ENCODE measurements at regions not wholly inside any gene's neighbourhood (a gene's known extent, or its start where the extent isn't known, plus 50 kb on each side); places are given as distances from the start of the nearest gene placed in this dataset.

GRCh38 chr12:126811391-126811790 is 1455.6 kb upstream of the TMEM132C start:
- DNase-seq = no peak

- DNase-seq = no peak
Observed at GRCh38 chr12:126819554-126819953, 1447.4 kb upstream of the TMEM132C start.

- no peak for DNase-seq
Observed at GRCh38 chr12:126830778-126831680, 1435.9 kb upstream of the TMEM132C start.

GRCh38 chr12:126837697-126838096 is 1429.3 kb upstream of the TMEM132C start:
- no peak for DNase-seq

GRCh38 chr12:126843915-126844669 is 1422.9 kb upstream of the TMEM132C start:
- DNase-seq = no peak

GRCh38 chr12:126847005-126847629 is 1419.9 kb upstream of the TMEM132C start:
- DNase-seq = no peak

- no peak for DNase-seq
Observed at GRCh38 chr12:126855768-126856167, 1411.2 kb upstream of the TMEM132C start.

GRCh38 chr12:126856958-126857357 is 1410.0 kb upstream of the TMEM132C start:
- DNase-seq = no peak

- no peak for DNase-seq
Observed at GRCh38 chr12:126858560-126858959, 1408.4 kb upstream of the TMEM132C start.

GRCh38 chr12:126860210-126860609 is 1406.8 kb upstream of the TMEM132C start:
- no peak for DNase-seq

- DNase-seq = no peak
Observed at GRCh38 chr12:126862500-126862899, 1404.5 kb upstream of the TMEM132C start.

- DNase-seq = no peak
Observed at GRCh38 chr12:126869644-126870043, 1397.3 kb upstream of the TMEM132C start.

- no peak for DNase-seq
Observed at GRCh38 chr12:126873701-126874100, 1393.3 kb upstream of the TMEM132C start.

GRCh38 chr12:126874427-126875026 is 1392.4 kb upstream of the TMEM132C start:
- peak; percentile 3 for DNase-seq

- no peak for DNase-seq
Observed at GRCh38 chr12:126879842-126880241, 1387.1 kb upstream of the TMEM132C start.

- DNase-seq = no peak
Observed at GRCh38 chr12:126883697-126884096, 1383.3 kb upstream of the TMEM132C start.

- DNase-seq = no peak
Observed at GRCh38 chr12:126889501-126889900, 1377.5 kb upstream of the TMEM132C start.

- no peak for DNase-seq
Observed at GRCh38 chr12:126890097-126890496, 1376.9 kb upstream of the TMEM132C start.

- DNase-seq = no peak
Observed at GRCh38 chr12:126891789-126892188, 1375.2 kb upstream of the TMEM132C start.

GRCh38 chr12:126895951-126896913 is 1370.7 kb upstream of the TMEM132C start:
- no peak for DNase-seq

GRCh38 chr12:126897102-126897501 is 1369.9 kb upstream of the TMEM132C start:
- DNase-seq = no peak

GRCh38 chr12:126897778-126898177 is 1369.2 kb upstream of the TMEM132C start:
- no peak for DNase-seq

Measured in NCI-H2107 (cell line).